HEK293 (cell line): ENCODE measurements at regions not wholly inside any gene's neighbourhood (a gene's known extent, or its start where the extent isn't known, plus 50 kb on each side); places are given as distances from the start of the nearest gene placed in this dataset.

Experiments
- ZBTB17 ChIP-seq: fragments of 450-650 bp; formaldehyde crosslinking; IDR thresholded peaks from 2 replicates; pipeline ENCODE4 v1.5.1; 2016; ENCODE audit warnings: missing biosample characterization, missing genetic modification characterization
- ZNF626 ChIP-seq: fragments of 450-650 bp; sonication (Bioruptor Pico); formaldehyde crosslinking; IDR thresholded peaks from 2 replicates; pipeline ENCODE4 v1.5.1; 2018; ENCODE audit warnings: missing biosample characterization, missing genetic modification characterization, inconsistent platforms
- TF ChIP-seq, protein P1 (sequence below): fragments of 450-650 bp; formaldehyde crosslinking; IDR thresholded peaks from 2 replicates; pipeline ENCODE4 v1.5.1; 2016; ENCODE audit warnings: missing biosample characterization, missing genetic modification characterization

DNA sequence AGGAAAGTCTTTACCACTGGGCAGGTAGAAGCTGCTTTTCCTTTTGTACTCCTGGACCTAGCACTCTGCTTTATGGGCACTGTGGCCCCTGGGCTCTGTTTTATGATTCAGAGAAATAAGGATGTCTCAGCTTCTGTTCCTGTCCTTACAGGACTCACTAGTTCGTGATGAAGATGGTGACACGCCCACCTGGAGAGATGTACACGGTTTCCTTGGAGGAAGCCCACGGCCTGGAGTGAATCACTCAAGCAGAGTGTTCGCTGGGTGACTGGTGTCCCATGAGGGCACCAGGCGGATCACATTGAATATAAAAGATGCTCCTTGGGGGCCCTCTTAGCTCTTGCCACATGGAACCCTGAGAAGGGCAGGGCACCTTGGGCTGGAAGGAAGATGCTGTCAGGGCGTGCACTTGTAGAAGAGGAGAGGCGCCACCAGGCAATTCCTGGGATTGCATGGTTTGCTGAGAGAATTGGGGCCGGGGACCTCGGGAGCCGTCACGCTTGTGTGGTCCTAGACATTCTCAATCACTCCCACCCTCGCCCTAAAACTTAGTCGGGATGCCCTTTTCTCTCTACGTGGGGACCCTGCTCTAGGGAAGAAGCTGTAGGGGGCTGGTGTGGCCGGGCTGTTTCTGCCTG is 202.6 kb downstream of the TSHZ3 start:
- TF ChIP-seq, protein P1, sequence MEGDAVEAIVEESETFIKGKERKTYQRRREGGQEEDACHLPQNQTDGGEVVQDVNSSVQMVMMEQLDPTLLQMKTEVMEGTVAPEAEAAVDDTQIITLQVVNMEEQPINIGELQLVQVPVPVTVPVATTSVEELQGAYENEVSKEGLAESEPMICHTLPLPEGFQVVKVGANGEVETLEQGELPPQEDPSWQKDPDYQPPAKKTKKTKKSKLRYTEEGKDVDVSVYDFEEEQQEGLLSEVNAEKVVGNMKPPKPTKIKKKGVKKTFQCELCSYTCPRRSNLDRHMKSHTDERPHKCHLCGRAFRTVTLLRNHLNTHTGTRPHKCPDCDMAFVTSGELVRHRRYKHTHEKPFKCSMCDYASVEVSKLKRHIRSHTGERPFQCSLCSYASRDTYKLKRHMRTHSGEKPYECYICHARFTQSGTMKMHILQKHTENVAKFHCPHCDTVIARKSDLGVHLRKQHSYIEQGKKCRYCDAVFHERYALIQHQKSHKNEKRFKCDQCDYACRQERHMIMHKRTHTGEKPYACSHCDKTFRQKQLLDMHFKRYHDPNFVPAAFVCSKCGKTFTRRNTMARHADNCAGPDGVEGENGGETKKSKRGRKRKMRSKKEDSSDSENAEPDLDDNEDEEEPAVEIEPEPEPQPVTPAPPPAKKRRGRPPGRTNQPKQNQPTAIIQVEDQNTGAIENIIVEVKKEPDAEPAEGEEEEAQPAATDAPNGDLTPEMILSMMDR (tag by site-specific recombination), result no peak
- no peak for TF ChIP-seq ZNF626
- TF ChIP-seq ZBTB17 (tag by site-specific recombination), result no peak
